ENCODE measurements at regions not wholly inside any gene's neighbourhood (a gene's known extent, or its start where the extent isn't known, plus 50 kb on each side); places are given as distances from the start of the nearest gene placed in this dataset.

GRCh38 chr18:44626807-44627206 lies 53.9 kb upstream of the SETBP1 start:
- 89 to 90% methylated on average over 2 of the region's 2 CpGs for WGBS, 2 donors
- TF ChIP-seq, protein P1, sequence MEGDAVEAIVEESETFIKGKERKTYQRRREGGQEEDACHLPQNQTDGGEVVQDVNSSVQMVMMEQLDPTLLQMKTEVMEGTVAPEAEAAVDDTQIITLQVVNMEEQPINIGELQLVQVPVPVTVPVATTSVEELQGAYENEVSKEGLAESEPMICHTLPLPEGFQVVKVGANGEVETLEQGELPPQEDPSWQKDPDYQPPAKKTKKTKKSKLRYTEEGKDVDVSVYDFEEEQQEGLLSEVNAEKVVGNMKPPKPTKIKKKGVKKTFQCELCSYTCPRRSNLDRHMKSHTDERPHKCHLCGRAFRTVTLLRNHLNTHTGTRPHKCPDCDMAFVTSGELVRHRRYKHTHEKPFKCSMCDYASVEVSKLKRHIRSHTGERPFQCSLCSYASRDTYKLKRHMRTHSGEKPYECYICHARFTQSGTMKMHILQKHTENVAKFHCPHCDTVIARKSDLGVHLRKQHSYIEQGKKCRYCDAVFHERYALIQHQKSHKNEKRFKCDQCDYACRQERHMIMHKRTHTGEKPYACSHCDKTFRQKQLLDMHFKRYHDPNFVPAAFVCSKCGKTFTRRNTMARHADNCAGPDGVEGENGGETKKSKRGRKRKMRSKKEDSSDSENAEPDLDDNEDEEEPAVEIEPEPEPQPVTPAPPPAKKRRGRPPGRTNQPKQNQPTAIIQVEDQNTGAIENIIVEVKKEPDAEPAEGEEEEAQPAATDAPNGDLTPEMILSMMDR (IDR thresholded peaks at IDR 0.05; ENCODE audit: control extremely low read depth, extremely low read depth): no peak
- no peak for ATAC-seq (ENCODE audit: insufficient read depth, low FRiP score)

DNA sequence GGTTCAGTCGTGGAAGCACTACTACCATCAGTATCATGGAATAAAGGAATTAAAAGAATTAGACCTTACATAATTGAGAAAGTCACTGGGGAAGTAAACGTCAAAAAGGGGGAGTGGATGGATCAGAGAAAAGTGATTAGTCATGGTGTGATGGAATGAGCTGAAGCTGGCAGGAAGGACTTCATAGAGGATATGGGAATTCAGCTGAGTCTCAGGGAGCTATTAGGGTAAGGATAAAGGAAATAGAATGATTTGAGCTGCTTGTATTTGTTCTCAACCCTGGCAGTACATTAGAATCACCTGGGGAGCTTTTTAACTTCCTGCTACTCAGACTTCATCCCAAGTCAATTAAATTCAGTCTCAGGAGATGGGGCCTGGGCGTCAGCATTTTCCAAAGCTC lies 53.4 kb upstream of the SETBP1 start:
- Histone ChIP-seq H3K27ac (ENCODE audit: low read depth in 1 of 2, low read length in 1 of 2) (no peak overlapping the region), H3K9me3 (ENCODE audit: control insufficient read depth in 4 of 4, insufficient read depth in 3 of 4, low read length in 3 of 4) (no peaks in the 10 kb centered on the region), H3K9ac (ENCODE audit: insufficient read depth in 1 of 2, low read length in 2 of 2) (no peak overlapping the region), H3K4me3 (no peak overlapping the region), H3K36me3 (ENCODE audit: control insufficient read depth in 4 of 4, insufficient read depth in 4 of 4, low read length in 4 of 4) (no peaks in the 10 kb centered on the region), H3K4me1 (ENCODE audit: control insufficient read depth in 5 of 5, insufficient read depth in 5 of 5, low read length in 5 of 5) (peaks cover 0 to 5% (median 0%) of the 10 kb centered on the region in 5 donors), H3K27me3 (ENCODE audit: control insufficient read depth in 3 of 3, insufficient read depth in 3 of 3, low read length in 2 of 3) (no peaks in the 10 kb centered on the region)
- 59 to 62% methylated on average over 3 of the region's 3 CpGs for WGBS, 2 donors
- ATAC-seq (ENCODE audit: insufficient read depth, low FRiP score): no peak
- DNase-seq: no peak
- TF ChIP-seq, protein P1 (IDR thresholded peaks at IDR 0.05; ENCODE audit: control extremely low read depth, extremely low read depth): no peak

More at GRCh38 chr18:44626807-44627206, 53.9 kb upstream of the SETBP1 start:
- Histone ChIP-seq H3K27ac (ENCODE audit: low read depth in 1 of 2, low read length in 1 of 2) (no peak overlapping the region), H3K4me3 (no peak overlapping the region), H3K9ac (ENCODE audit: insufficient read depth in 1 of 2, low read length in 2 of 2) (no peak overlapping the region), H3K9me3 (ENCODE audit: control insufficient read depth in 4 of 4, insufficient read depth in 3 of 4, low read length in 3 of 4) (no peaks in the 10 kb centered on the region), H3K36me3 (ENCODE audit: control insufficient read depth in 4 of 4, insufficient read depth in 4 of 4, low read length in 4 of 4) (no peaks in the 10 kb centered on the region), H3K4me1 (ENCODE audit: control insufficient read depth in 5 of 5, insufficient read depth in 5 of 5, low read length in 5 of 5) (peaks cover 0 to 5% (median 0%) of the 10 kb centered on the region in 5 donors), H3K27me3 (ENCODE audit: control insufficient read depth in 3 of 3, insufficient read depth in 3 of 3, low read length in 2 of 3) (no peaks in the 10 kb centered on the region)
- DNase-seq: no peak

GRCh38 chr18:44629406-44629805 lies 51.3 kb upstream of the SETBP1 start:
- 85 to 87% methylated on average over 1 of the region's 1 CpG for WGBS, 2 donors
- Histone ChIP-seq H3K27me3 (ENCODE audit: control insufficient read depth in 3 of 3, insufficient read depth in 3 of 3, low read length in 2 of 3) (no peaks in the 10 kb centered on the region), H3K4me1 (ENCODE audit: control insufficient read depth in 5 of 5, insufficient read depth in 5 of 5, low read length in 5 of 5) (peaks cover 0 to 5% (median 0%) of the 10 kb centered on the region in 5 donors), H3K27ac (ENCODE audit: low read depth in 1 of 2, low read length in 1 of 2) (no peak overlapping the region), H3K9ac (ENCODE audit: insufficient read depth in 1 of 2, low read length in 2 of 2) (no peak overlapping the region), H3K9me3 (ENCODE audit: control insufficient read depth in 4 of 4, insufficient read depth in 3 of 4, low read length in 3 of 4) (no peaks in the 10 kb centered on the region), H3K4me3 (no peak overlapping the region), H3K36me3 (ENCODE audit: control insufficient read depth in 4 of 4, insufficient read depth in 4 of 4, low read length in 4 of 4) (no peaks in the 10 kb centered on the region)
- ATAC-seq (ENCODE audit: insufficient read depth, low FRiP score) (no peak), DNase-seq (no peak)
- TF ChIP-seq, protein P1 (IDR thresholded peaks at IDR 0.05; ENCODE audit: control extremely low read depth, extremely low read depth): no peak

DNA sequence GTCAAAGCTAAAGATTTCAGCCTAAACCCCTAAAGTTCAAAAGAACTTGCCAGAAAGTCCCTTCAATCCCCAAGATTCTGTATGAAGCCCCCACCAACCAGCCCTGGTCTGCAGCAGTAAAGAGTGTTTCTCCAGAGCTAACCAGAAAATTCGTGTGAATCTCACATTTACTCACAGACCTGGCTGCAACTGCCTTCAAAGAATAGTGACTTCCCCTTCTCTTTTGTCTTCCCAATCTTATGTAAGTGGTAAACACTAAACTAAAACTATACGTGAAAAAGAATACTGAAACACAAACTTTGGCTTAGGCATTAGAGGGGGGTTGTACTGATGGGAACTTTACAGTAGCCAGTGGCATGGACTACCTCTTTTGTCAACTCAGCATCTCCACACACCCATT lies 50.6 kb upstream of the SETBP1 start:
- TF ChIP-seq, protein P1 (IDR thresholded peaks at IDR 0.05; ENCODE audit: control extremely low read depth, extremely low read depth): no peak
- DNase-seq: no peak
- WGBS, 2 donors: 17 to 42% methylated on average over 2 of the region's 2 CpGs

More for the DNA sequence above, 50.6 kb upstream of the SETBP1 start:
- no peak overlapping the region for H3K27ac ChIP-seq (ENCODE audit: low read depth in 1 of 2, low read length in 1 of 2)
- H3K27me3 ChIP-seq (ENCODE audit: control insufficient read depth in 3 of 3, insufficient read depth in 3 of 3, low read length in 2 of 3): no peaks in the 10 kb centered on the region
- H3K9me3 ChIP-seq (ENCODE audit: control insufficient read depth in 4 of 4, insufficient read depth in 3 of 4, low read length in 3 of 4): no peaks in the 10 kb centered on the region
- no peak overlapping the region for H3K4me3 ChIP-seq
- H3K4me1 ChIP-seq (ENCODE audit: control insufficient read depth in 5 of 5, insufficient read depth in 5 of 5, low read length in 5 of 5): peaks cover 0 to 5% (median 0%) of the 10 kb centered on the region in 5 donors
- H3K36me3 ChIP-seq (ENCODE audit: control insufficient read depth in 4 of 4, insufficient read depth in 4 of 4, low read length in 4 of 4): no peaks in the 10 kb centered on the region
- H3K9ac ChIP-seq (ENCODE audit: insufficient read depth in 1 of 2, low read length in 2 of 2): no peak overlapping the region
- no peak for ATAC-seq (ENCODE audit: insufficient read depth, low FRiP score)

Measured in lung (tissue), 11 donors.